ENCODE measurements at regions not wholly inside any gene's neighbourhood (a gene's known extent, or its start where the extent isn't known, plus 50 kb on each side); places are given as distances from the start of the nearest gene placed in this dataset.
"Not testable (repeated sequence)": the region's sequence is repeated elsewhere in the genome, so short reads cannot be mapped to it uniquely, and the experiment has no call there.

GRCh38 chr2:51846018-51846417, 814.1 kb upstream of the NRXN1 start:
- Mint-ChIP-seq H3K27ac (no peak overlapping the region), H3K27me3 (no peaks in the 10 kb centered on the region), H3K9me3 (peaks cover 28 to 40% of the 10 kb centered on the region in 2 donors), H3K4me3 (no peak overlapping the region), H3K4me1 (no peaks in the 10 kb centered on the region)
- DNase-seq, result no peak
- no peak for ATAC-seq

GRCh38 chr2:51844596-51844995, 812.7 kb upstream of the NRXN1 start:
- Mint-ChIP-seq H3K4me3 (no peak overlapping the region), H3K9me3 (peaks cover 34 to 37% of the 10 kb centered on the region in 2 donors), H3K27ac (no peak overlapping the region), H3K4me1 (no peaks in the 10 kb centered on the region), H3K27me3 (no peaks in the 10 kb centered on the region)
- DNase-seq (no peak), ATAC-seq (no peak)

- Mint-ChIP-seq H3K9me3 (peaks cover 0 to 4% of the 10 kb centered on the region in 2 donors), H3K4me1 (no peaks in the 10 kb centered on the region), H3K27me3 (no peaks in the 10 kb centered on the region), H3K4me3 (no peak overlapping the region), H3K27ac (no peak overlapping the region)
- no peak for DNase-seq
- no peak for ATAC-seq
Observed at GRCh38 chr2:51829477-51829876, 797.5 kb upstream of the NRXN1 start.

- Mint-ChIP-seq H3K9me3 (peaks cover 0 to 4% of the 10 kb centered on the region in 2 donors), H3K4me1 (no peaks in the 10 kb centered on the region)
- no peak for ATAC-seq
Observed at GRCh38 chr2:51825823-51826222, 793.9 kb upstream of the NRXN1 start.

GRCh38 chr2:51813247-51813646, 781.3 kb upstream of the NRXN1 start:
- DNase-seq (no peak), ATAC-seq (no peak)

More at GRCh38 chr2:51825823-51826222, 793.9 kb upstream of the NRXN1 start:
- no peaks in the 10 kb centered on the region for H3K27me3 Mint-ChIP-seq
- no peak for DNase-seq
- H3K4me3 Mint-ChIP-seq, result no peak overlapping the region
- H3K27ac Mint-ChIP-seq, result no peak overlapping the region

GRCh38 chr2:51812138-51812866, 780.4 kb upstream of the NRXN1 start:
- Mint-ChIP-seq H3K4me3 (no peak overlapping the region), H3K27me3 (no peaks in the 10 kb centered on the region), H3K4me1 (no peaks in the 10 kb centered on the region), H3K9me3 (peaks cover 0 to 5% of the 10 kb centered on the region in 2 donors), H3K27ac (no peak overlapping the region)
- no peak for ATAC-seq
- DNase-seq, result no peak

More at GRCh38 chr2:51813247-51813646, 781.3 kb upstream of the NRXN1 start:
- Mint-ChIP-seq H3K9me3 (peaks cover 0 to 2% of the 10 kb centered on the region in 2 donors), H3K27ac (no peak overlapping the region), H3K4me3 (no peak overlapping the region), H3K27me3 (no peaks in the 10 kb centered on the region), H3K4me1 (no peaks in the 10 kb centered on the region)

GRCh38 chr2:51810197-51810596, 778.3 kb upstream of the NRXN1 start:
- DNase-seq (no peak), ATAC-seq (no peak)
- no peaks in the 10 kb centered on the region for H3K4me1 Mint-ChIP-seq
- H3K27me3 Mint-ChIP-seq, result no peaks in the 10 kb centered on the region
- H3K27ac Mint-ChIP-seq, result no peak overlapping the region
- H3K4me3 Mint-ChIP-seq, result no peak overlapping the region
- peaks cover 7 to 12% of the 10 kb centered on the region in 2 donors for H3K9me3 Mint-ChIP-seq

- DNase-seq, result no peak
Observed at GRCh38 chr2:51807229-51807628, 775.3 kb upstream of the NRXN1 start.

GRCh38 chr2:51795248-51795888, 763.4 kb upstream of the NRXN1 start:
- DNase-seq (no peak), ATAC-seq (no peak)
- Mint-ChIP-seq H3K27me3 (no peaks in the 10 kb centered on the region), H3K27ac (no peak overlapping the region), H3K9me3 (peaks cover 26 to 51% of the 10 kb centered on the region in 2 donors), H3K4me1 (no peaks in the 10 kb centered on the region), H3K4me3 (no peak overlapping the region)

More at GRCh38 chr2:51807229-51807628, 775.3 kb upstream of the NRXN1 start:
- Mint-ChIP-seq H3K4me1 (no peaks in the 10 kb centered on the region), H3K27ac (no peak overlapping the region), H3K9me3 (peaks cover 7 to 12% of the 10 kb centered on the region in 2 donors), H3K27me3 (no peaks in the 10 kb centered on the region), H3K4me3 (no peak overlapping the region)
- no peak for ATAC-seq

GRCh38 chr2:51791496-51791895, 759.6 kb upstream of the NRXN1 start:
- no peak overlapping the region for H3K4me3 Mint-ChIP-seq
- H3K27ac Mint-ChIP-seq, result no peak overlapping the region
- no peaks in the 10 kb centered on the region for H3K27me3 Mint-ChIP-seq
- DNase-seq (no peak), ATAC-seq (no peak)
- H3K4me1 Mint-ChIP-seq, result no peaks in the 10 kb centered on the region
- peaks cover 5 to 29% of the 10 kb centered on the region in 2 donors for H3K9me3 Mint-ChIP-seq

- DNase-seq, result no peak
- no peak overlapping the region for H3K4me3 Mint-ChIP-seq
- no peak for ATAC-seq
- peaks cover 5 to 24% of the 10 kb centered on the region in 2 donors for H3K9me3 Mint-ChIP-seq
- H3K27ac Mint-ChIP-seq, result no peak overlapping the region
- no peaks in the 10 kb centered on the region for H3K27me3 Mint-ChIP-seq
- H3K4me1 Mint-ChIP-seq, result no peaks in the 10 kb centered on the region
Observed at GRCh38 chr2:51790854-51791253, 758.9 kb upstream of the NRXN1 start.

GRCh38 chr2:51789918-51790317, 758.0 kb upstream of the NRXN1 start:
- peaks cover 5 to 15% of the 10 kb centered on the region in 2 donors for H3K9me3 Mint-ChIP-seq
- ATAC-seq (no peak), DNase-seq (no peak)
- H3K4me1 Mint-ChIP-seq, result no peaks in the 10 kb centered on the region
- H3K27ac Mint-ChIP-seq, result no peak overlapping the region
- no peak overlapping the region for H3K4me3 Mint-ChIP-seq
- no peaks in the 10 kb centered on the region for H3K27me3 Mint-ChIP-seq

- H3K4me1 Mint-ChIP-seq, result no peaks in the 10 kb centered on the region
- H3K27ac Mint-ChIP-seq, result no peak overlapping the region
- no peaks in the 10 kb centered on the region for H3K27me3 Mint-ChIP-seq
- DNase-seq (no peak), ATAC-seq (no peak)
- H3K4me3 Mint-ChIP-seq, result no peak overlapping the region
- H3K9me3 Mint-ChIP-seq, result peaks cover 0 to 7% of the 10 kb centered on the region in 2 donors
Observed at GRCh38 chr2:51782921-51783765, 751.2 kb upstream of the NRXN1 start.

- Mint-ChIP-seq H3K27me3 (no peaks in the 10 kb centered on the region), H3K4me1 (no peaks in the 10 kb centered on the region), H3K27ac (no peak overlapping the region), H3K9me3 (peaks cover 0 to 7% of the 10 kb centered on the region in 2 donors), H3K4me3 (no peak overlapping the region)
- DNase-seq (no peak), ATAC-seq (no peak)
Observed at GRCh38 chr2:51781691-51782090, 749.8 kb upstream of the NRXN1 start.

GRCh38 chr2:51780353-51780752, 748.4 kb upstream of the NRXN1 start:
- ATAC-seq, result no peak
- no peak overlapping the region for H3K27ac Mint-ChIP-seq
- peaks cover 0 to 13% of the 10 kb centered on the region in 2 donors for H3K9me3 Mint-ChIP-seq
- H3K4me3 Mint-ChIP-seq, result no peak overlapping the region
- no peaks in the 10 kb centered on the region for H3K27me3 Mint-ChIP-seq
- H3K4me1 Mint-ChIP-seq, result no peaks in the 10 kb centered on the region
- DNase-seq, result no peak

GRCh38 chr2:51779723-51780122, 747.8 kb upstream of the NRXN1 start:
- H3K9me3 Mint-ChIP-seq, result peaks cover 0 to 13% of the 10 kb centered on the region in 2 donors
- ATAC-seq, H3K4me1 Mint-ChIP-seq, DNase-seq, H3K4me3 Mint-ChIP-seq, H3K27me3 Mint-ChIP-seq, H3K27ac Mint-ChIP-seq: not testable (repeated sequence)

All from stimulated activated naive CD8-positive, alpha-beta T cell treated with anti-CD3 and anti-CD28 coated beads, Interleukin-15, amount 100 ng/mL, for 72 hours (primary cell).